ENCODE measurements at regions not wholly inside any gene's neighbourhood (a gene's known extent, or its start where the extent isn't known, plus 50 kb on each side); places are given as distances from the start of the nearest gene placed in this dataset.

DNA sequence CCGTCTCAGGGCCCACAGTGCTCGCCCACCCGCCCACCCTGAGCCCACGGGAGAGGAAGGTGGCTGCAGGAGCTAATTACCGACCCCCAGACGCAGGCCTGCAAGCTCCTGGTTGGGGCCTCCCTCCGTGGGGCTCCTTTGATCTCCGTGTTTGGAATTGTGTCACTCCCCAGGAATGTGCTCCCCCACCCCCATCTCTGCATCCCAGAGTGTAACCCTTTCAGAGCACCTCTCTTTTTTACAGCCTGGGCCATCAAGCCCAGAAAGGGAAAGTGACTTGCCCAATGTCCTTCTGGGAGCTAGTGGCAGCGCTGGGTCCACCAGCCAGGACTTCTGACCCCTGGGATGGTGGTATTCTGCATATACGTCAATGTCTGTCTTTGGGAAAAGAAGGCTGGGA lies 335.1 kb downstream of the CYRIA start:
- no TSS peak for BruUV-seq (replicated peaks)
- Histone ChIP-seq H3K79me1 (ENCODE audit: low read depth in 1 of 2, low read length in 2 of 2) (no peaks in the 10 kb centered on the region), H4K91ac (ENCODE audit: insufficient read depth, low read depth, low read length) (no peak overlapping the region), H3K18ac (ENCODE audit: low read depth, low read length) (no peak overlapping the region), H3K9me3 (ENCODE audit: control insufficient read depth, insufficient read depth, low read length) (peaks cover 28% of the 10 kb centered on the region), H3K27ac (ENCODE audit: insufficient read depth, low read length) (no peak overlapping the region), H2BK20ac (ENCODE audit: low read depth, low read length) (no peak overlapping the region), H4K8ac (ENCODE audit: low read depth in 2 of 2, low read length in 2 of 2) (no peak overlapping the region), H3K14ac (replicated peaks; ENCODE audit: low read depth, low read length) (no peak overlapping the region), H4K20me1 (ENCODE audit: insufficient read depth, low read length) (no peaks in the 10 kb centered on the region), H3K9me1 (ENCODE audit: insufficient read depth, low read length) (no peaks in the 10 kb centered on the region), H3K27me3 (ENCODE audit: control insufficient read depth, insufficient read depth, low read length) (no peaks in the 10 kb centered on the region), H3K4me2 (ENCODE audit: low read depth, low read length) (no peak overlapping the region), H3K4ac (ENCODE audit: low read depth, low read length) (no peak overlapping the region), H4K5ac (ENCODE audit: low read depth, low read length) (no peak overlapping the region), H2BK120ac (ENCODE audit: low read depth, low read length) (no peak overlapping the region), H3K23ac (ENCODE audit: low read depth, low read length) (no peak overlapping the region), H3K4me3 (ENCODE audit: insufficient read depth, low read depth, low read length) (no peak overlapping the region), H3K9ac (ENCODE audit: low read depth, low read length) (no peak overlapping the region), H3K4me1 (ENCODE audit: control insufficient read depth, insufficient read depth, low read length) (no peaks in the 10 kb centered on the region), H2BK5ac (ENCODE audit: low read depth, low read length, poor library complexity, severe bottlenecking) (no peak overlapping the region), H2AK5ac (ENCODE audit: low read depth, low read length) (no peak overlapping the region), H2BK15ac (ENCODE audit: low read depth, low read length) (no peak overlapping the region), H3K56ac (ENCODE audit: extremely low read depth, insufficient read depth, low read length) (no peak overlapping the region), H2AK9ac (replicated peaks; ENCODE audit: low read depth, low read length, poor library complexity) (no peak overlapping the region), H2AFZ (replicated peaks; ENCODE audit: low read length, poor library complexity) (no peak overlapping the region), H3K36me3 (ENCODE audit: control insufficient read depth, insufficient read depth, low read length) (no peaks in the 10 kb centered on the region)
- ChIA-PET POLR2A (ENCODE audit: unreplicated experiment) (no interaction called here), CTCF (interaction anchor here (0.6 kb wide), 1 partner anchor 630 kb away, joined by 4 read pairs; no protein-coding TSS in a partner anchor)
- intact Hi-C loops (cut with micrococcal nuclease) (no loop called here), in situ Hi-C loops (cut with MboI; ENCODE audit: low sequenced_read_pairs) (no loop called here), dilution Hi-C loops (cut with HindIII; ENCODE audit: low sequenced_read_pairs, unreplicated experiment) (no loop called here)
- no CpG with 5 or more reads among the region's 10 CpGs for WGBS, 2 experiments (ENCODE audit: extremely low coverage in 2 of 2, insufficient read length in 1 of 2)
- no peak for DNase-seq
- TF ChIP-seq MAFK (IDR thresholded peaks at IDR 0.05; ENCODE audit: low read depth, low read length) (no peak), NFE2L2 (IDR thresholded peaks at IDR 0.05; ENCODE audit: low read depth, low read length) (no peak), MAZ (IDR thresholded peaks at IDR 0.05; ENCODE audit: borderline replicate concordance, low read depth, low read length) (no peak), RCOR1 (IDR thresholded peaks at IDR 0.05; ENCODE audit: insufficient replicate concordance, low read length) (no peak), FOS (IDR thresholded peaks at IDR 0.05; ENCODE audit: low read depth, low read length) (no peak), MXI1 (IDR thresholded peaks at IDR 0.05; ENCODE audit: borderline replicate concordance, low read depth, low read length) (no peak), POLR2A (IDR thresholded peaks at IDR 0.05; ENCODE audit: low read depth, low read length) (no peak), CEBPB (IDR thresholded peaks at IDR 0.05; ENCODE audit: low read depth, low read length) (no peak), RAD21 (IDR thresholded peaks at IDR 0.05; ENCODE audit: low read length) (no peak), SMC3 (IDR thresholded peaks at IDR 0.05; ENCODE audit: low read depth, low read length) (no peak), RFX5 (IDR thresholded peaks at IDR 0.05; ENCODE audit: low read depth, low read length) (no peak), CHD1 (IDR thresholded peaks at IDR 0.05; ENCODE audit: low read depth, low read length) (no peak), BHLHE40 (IDR thresholded peaks at IDR 0.05; ENCODE audit: low read depth, low read length) (no peak)
- TF ChIP-seq, protein P1, sequence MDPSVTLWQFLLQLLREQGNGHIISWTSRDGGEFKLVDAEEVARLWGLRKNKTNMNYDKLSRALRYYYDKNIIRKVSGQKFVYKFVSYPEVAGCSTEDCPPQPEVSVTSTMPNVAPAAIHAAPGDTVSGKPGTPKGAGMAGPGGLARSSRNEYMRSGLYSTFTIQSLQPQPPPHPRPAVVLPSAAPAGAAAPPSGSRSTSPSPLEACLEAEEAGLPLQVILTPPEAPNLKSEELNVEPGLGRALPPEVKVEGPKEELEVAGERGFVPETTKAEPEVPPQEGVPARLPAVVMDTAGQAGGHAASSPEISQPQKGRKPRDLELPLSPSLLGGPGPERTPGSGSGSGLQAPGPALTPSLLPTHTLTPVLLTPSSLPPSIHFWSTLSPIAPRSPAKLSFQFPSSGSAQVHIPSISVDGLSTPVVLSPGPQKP (IDR thresholded peaks at IDR 0.05; ENCODE audit: borderline replicate concordance, low read depth, low read length), result no peak
- TF ChIP-seq, protein P2, sequence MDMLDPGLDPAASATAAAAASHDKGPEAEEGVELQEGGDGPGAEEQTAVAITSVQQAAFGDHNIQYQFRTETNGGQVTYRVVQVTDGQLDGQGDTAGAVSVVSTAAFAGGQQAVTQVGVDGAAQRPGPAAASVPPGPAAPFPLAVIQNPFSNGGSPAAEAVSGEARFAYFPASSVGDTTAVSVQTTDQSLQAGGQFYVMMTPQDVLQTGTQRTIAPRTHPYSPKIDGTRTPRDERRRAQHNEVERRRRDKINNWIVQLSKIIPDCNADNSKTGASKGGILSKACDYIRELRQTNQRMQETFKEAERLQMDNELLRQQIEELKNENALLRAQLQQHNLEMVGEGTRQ (IDR thresholded peaks at IDR 0.05; ENCODE audit: low read depth, low read length), result no peak
- TF ChIP-seq, protein P3, sequence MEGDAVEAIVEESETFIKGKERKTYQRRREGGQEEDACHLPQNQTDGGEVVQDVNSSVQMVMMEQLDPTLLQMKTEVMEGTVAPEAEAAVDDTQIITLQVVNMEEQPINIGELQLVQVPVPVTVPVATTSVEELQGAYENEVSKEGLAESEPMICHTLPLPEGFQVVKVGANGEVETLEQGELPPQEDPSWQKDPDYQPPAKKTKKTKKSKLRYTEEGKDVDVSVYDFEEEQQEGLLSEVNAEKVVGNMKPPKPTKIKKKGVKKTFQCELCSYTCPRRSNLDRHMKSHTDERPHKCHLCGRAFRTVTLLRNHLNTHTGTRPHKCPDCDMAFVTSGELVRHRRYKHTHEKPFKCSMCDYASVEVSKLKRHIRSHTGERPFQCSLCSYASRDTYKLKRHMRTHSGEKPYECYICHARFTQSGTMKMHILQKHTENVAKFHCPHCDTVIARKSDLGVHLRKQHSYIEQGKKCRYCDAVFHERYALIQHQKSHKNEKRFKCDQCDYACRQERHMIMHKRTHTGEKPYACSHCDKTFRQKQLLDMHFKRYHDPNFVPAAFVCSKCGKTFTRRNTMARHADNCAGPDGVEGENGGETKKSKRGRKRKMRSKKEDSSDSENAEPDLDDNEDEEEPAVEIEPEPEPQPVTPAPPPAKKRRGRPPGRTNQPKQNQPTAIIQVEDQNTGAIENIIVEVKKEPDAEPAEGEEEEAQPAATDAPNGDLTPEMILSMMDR (conservative IDR thresholded peaks at IDR 0.05; ENCODE audit: low read depth, low read length), result no peak
- no peak for ATAC-seq (ENCODE audit: low read depth)

All from IMR-90 (cell line).